Keratinocyte (primary cell): ENCODE measurements at regions not wholly inside any gene's neighbourhood (a gene's known extent, or its start where the extent isn't known, plus 50 kb on each side); places are given as distances from the start of the nearest gene placed in this dataset.

Source experiments
- DNase-seq: peaks from one replicate; pipeline ENCODE4 v3.0.0-alpha.2; 2011; ENCODE audit warnings: low read depth, missing footprints, low spot score
- FAIRE-seq: peaks from 2 replicates; lab custom pipeline; 2011; peaks lifted over from hg19 to GRCh38; lab: Jason Lieb, UNC
- H2AFZ ChIP-seq: 2 replicates; pipeline ENCODE4 v1.6.0; 2012; ENCODE audit warnings: low read length, control low read depth, inconsistent platforms; ENCODE audit not compliant: control insufficient read depth
- H3K27ac ChIP-seq: 2 replicates; pipeline ENCODE4 v1.5.1; 2011; ENCODE audit warnings: low read length; ENCODE audit not compliant: control insufficient read depth, insufficient read depth
- H3K27me3 ChIP-seq: 3 replicates; pipeline ENCODE4 v1.6.0; 2011; ENCODE audit warnings: low read length; ENCODE audit not compliant: control insufficient read depth, insufficient read depth; ENCODE audit errors: extremely low read depth
- H3K36me3 ChIP-seq, 2 experiments: 2 replicates in 1 of 2; 3 replicates in 1 of 2; pipeline ENCODE4 v1.5.1; 2011; ENCODE audit warnings: low read length in 2 of 2, mild to moderate bottlenecking in 1 of 2; ENCODE audit not compliant: control insufficient read depth in 2 of 2, insufficient read depth in 2 of 2; ENCODE audit errors: extremely low read depth in 1 of 2
- H3K4me1 ChIP-seq: 3 replicates; pipeline ENCODE4 v1.5.1; 2011; ENCODE audit warnings: low read length; ENCODE audit not compliant: control insufficient read depth, insufficient read depth; ENCODE audit errors: extremely low read depth
- H3K4me2 ChIP-seq: 3 replicates; pipeline ENCODE4 v1.6.0; 2011; ENCODE audit warnings: low read depth, low read length; ENCODE audit not compliant: control insufficient read depth, insufficient read depth; ENCODE audit errors: extremely low read depth
- H3K4me3 ChIP-seq, 3 experiments: fragments of 200-600 bp in 1 of 3; sonication (generic) in 1 of 3; 2 replicates in 2 of 3; 3 replicates in 1 of 3; pipeline ENCODE4 v1.5.1; 2011 to 2016; ENCODE audit warnings: low read length in 3 of 3, mild to moderate bottlenecking in 3 of 3, control low read depth in 2 of 3, inconsistent platforms in 1 of 3, low read depth in 1 of 3, mixed read lengths in 1 of 3, mixed run types in 1 of 3, moderate library complexity in 1 of 3; ENCODE audit not compliant: control insufficient read depth in 2 of 3, insufficient read depth in 2 of 3; ENCODE audit errors: extremely low read depth in 1 of 3
- H3K79me2 ChIP-seq: 2 replicates; pipeline ENCODE4 v1.6.0; 2012; ENCODE audit warnings: low read length; ENCODE audit not compliant: control insufficient read depth, insufficient read depth
- H3K9ac ChIP-seq: 3 replicates; pipeline ENCODE4 v1.6.0; 2011; ENCODE audit warnings: low read length; ENCODE audit not compliant: control insufficient read depth, insufficient read depth; ENCODE audit errors: extremely low read depth
- H3K9me1 ChIP-seq: 3 replicates; pipeline ENCODE4 v1.6.0; 2011; ENCODE audit warnings: low read length; ENCODE audit not compliant: control insufficient read depth, insufficient read depth; ENCODE audit errors: extremely low read depth
- H3K9me3 ChIP-seq: 2 replicates; pipeline ENCODE4 v1.5.1; 2012; ENCODE audit warnings: low read depth, low read length; ENCODE audit not compliant: control insufficient read depth
- H4K20me1 ChIP-seq: 3 replicates; pipeline ENCODE4 v1.6.0; 2011; ENCODE audit warnings: low read length; ENCODE audit not compliant: control insufficient read depth, insufficient read depth; ENCODE audit errors: extremely low read depth
- EZH2 ChIP-seq: IDR thresholded peaks from one replicate; pipeline ENCODE4 v1.6.1; 2012; ENCODE audit warnings: inconsistent platforms, mild to moderate bottlenecking, low read length, moderate library complexity
- dilution Hi-C: fragments of 300-500 bp; cut with MboI; formaldehyde crosslinking; loops from one replicate; pipeline ENCODE4 v1.7.0; 2020; ENCODE audit warnings: low sequenced_read_pairs; ENCODE audit not compliant: extremely low pct_ligation_motif_present
- TF ChIP-seq, protein P1 (sequence below), 3 experiments: IDR thresholded peaks in 1 of 3; conservative IDR thresholded peaks in 1 of 3; optimal IDR thresholded peaks in 1 of 3; 2 replicates in 2 of 3; 3 replicates in 1 of 3; pipeline versions ENCODE3 to v1.5.1; 2011; ENCODE audit warnings: low read length in 3 of 3, mild to moderate bottlenecking in 3 of 3, moderate library complexity in 2 of 3, control low read depth in 1 of 3, inconsistent platforms in 1 of 3; ENCODE audit not compliant: insufficient read depth in 2 of 3; ENCODE audit errors: extremely low read depth in 1 of 3

GRCh38 chr13:103140001-103140671 lies 73.9 kb upstream of the SLC10A2 start:
- dilution Hi-C loops, result no loop called here
- FAIRE-seq (peak; percentile 82), DNase-seq (no peak)
- no peaks in the 10 kb centered on the region for H3K9me1 ChIP-seq
- no peaks in the 10 kb centered on the region for H3K27me3 ChIP-seq
- no peak overlapping the region for H2AFZ ChIP-seq
- no peak overlapping the region for H3K4me2 ChIP-seq
- no peaks in the 10 kb centered on the region for H3K36me3 ChIP-seq
- H3K4me1 ChIP-seq, result no peaks in the 10 kb centered on the region
- H3K27ac ChIP-seq, result no peak overlapping the region
- H3K79me2 ChIP-seq, result no peaks in the 10 kb centered on the region
- no peak overlapping the region for H3K4me3 ChIP-seq
- H3K9ac ChIP-seq, result no peak overlapping the region
- TF ChIP-seq, protein P1, sequence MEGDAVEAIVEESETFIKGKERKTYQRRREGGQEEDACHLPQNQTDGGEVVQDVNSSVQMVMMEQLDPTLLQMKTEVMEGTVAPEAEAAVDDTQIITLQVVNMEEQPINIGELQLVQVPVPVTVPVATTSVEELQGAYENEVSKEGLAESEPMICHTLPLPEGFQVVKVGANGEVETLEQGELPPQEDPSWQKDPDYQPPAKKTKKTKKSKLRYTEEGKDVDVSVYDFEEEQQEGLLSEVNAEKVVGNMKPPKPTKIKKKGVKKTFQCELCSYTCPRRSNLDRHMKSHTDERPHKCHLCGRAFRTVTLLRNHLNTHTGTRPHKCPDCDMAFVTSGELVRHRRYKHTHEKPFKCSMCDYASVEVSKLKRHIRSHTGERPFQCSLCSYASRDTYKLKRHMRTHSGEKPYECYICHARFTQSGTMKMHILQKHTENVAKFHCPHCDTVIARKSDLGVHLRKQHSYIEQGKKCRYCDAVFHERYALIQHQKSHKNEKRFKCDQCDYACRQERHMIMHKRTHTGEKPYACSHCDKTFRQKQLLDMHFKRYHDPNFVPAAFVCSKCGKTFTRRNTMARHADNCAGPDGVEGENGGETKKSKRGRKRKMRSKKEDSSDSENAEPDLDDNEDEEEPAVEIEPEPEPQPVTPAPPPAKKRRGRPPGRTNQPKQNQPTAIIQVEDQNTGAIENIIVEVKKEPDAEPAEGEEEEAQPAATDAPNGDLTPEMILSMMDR (optimal IDR thresholded peaks at IDR 0.05 in 1 of 3, IDR thresholded peaks at IDR 0.05 in 1 of 3, conservative IDR thresholded peaks at IDR 0.05 in 1 of 3; ENCODE audit: extremely low read depth in 1 of 3, insufficient read depth in 2 of 3, low read length in 3 of 3), result peak; percentile 67 to 74 (median 70)
- no peak for TF ChIP-seq EZH2
- H4K20me1 ChIP-seq, result no peaks in the 10 kb centered on the region
- no peaks in the 10 kb centered on the region for H3K9me3 ChIP-seq

- Histone ChIP-seq H2AFZ (no peak overlapping the region), H3K79me2 (no peaks in the 10 kb centered on the region), H3K27me3 (no peaks in the 10 kb centered on the region), H3K4me3 (no peak overlapping the region), H3K4me2 (no peak overlapping the region), H3K9me1 (no peaks in the 10 kb centered on the region), H3K9me3 (no peaks in the 10 kb centered on the region), H4K20me1 (no peaks in the 10 kb centered on the region), H3K9ac (no peak overlapping the region), H3K4me1 (no peaks in the 10 kb centered on the region), H3K36me3 (no peaks in the 10 kb centered on the region), H3K27ac (no peak overlapping the region)
- DNase-seq (no peak), FAIRE-seq (no peak)
- dilution Hi-C loops, result no loop called here
- no peak for TF ChIP-seq EZH2
- TF ChIP-seq, protein P1 (optimal IDR thresholded peaks at IDR 0.05 in 1 of 3, IDR thresholded peaks at IDR 0.05 in 1 of 3, conservative IDR thresholded peaks at IDR 0.05 in 1 of 3; ENCODE audit: extremely low read depth in 1 of 3, insufficient read depth in 2 of 3, low read length in 3 of 3), result no peak
Observed at GRCh38 chr13:103134271-103134670, 68.1 kb upstream of the SLC10A2 start.
